H1 (cell line): ENCODE measurements at regions not wholly inside any gene's neighbourhood (a gene's known extent, or its start where the extent isn't known, plus 50 kb on each side); places are given as distances from the start of the nearest gene placed in this dataset.
A peak's percentile ranks its signal among the peaks of the same experiment; 100 is the strongest.

Source experiments
- CTCF ChIA-PET: fragments of 300-600 bp; sonication (Branson Sonifier 250); formaldehyde crosslinking; loops from one replicate; lab custom pipeline; 2021; ENCODE audit not compliant: partially characterized antibody; lab: Charles Lee
- POLR2A ChIA-PET: fragments of 300-600 bp; sonication (Branson Sonifier 250); formaldehyde crosslinking; loops from one replicate; lab custom pipeline; 2021; ENCODE audit warnings: inconsistent platforms; ENCODE audit not compliant: partially characterized antibody; lab: Charles Lee
- DNase-seq, 2 experiments: peaks; one replicate each; pipeline versions ENCODE4 v3.0.0 to v3.0.0-alpha.2; 2010 to 2022; ENCODE audit warnings: low spot score in 2 of 2, low read depth in 1 of 2, mixed read lengths in 1 of 2
- FAIRE-seq: peaks from 2 replicates; lab custom pipeline; 2011; peaks lifted over from hg19 to GRCh38; lab: Jason Lieb, UNC
- H2AFZ ChIP-seq: 2 replicates; pipeline ENCODE4 v1.8.1; 2012; ENCODE audit warnings: low read length, inconsistent platforms
- H2AK5ac ChIP-seq: 2 replicates; pipeline ENCODE4 v1.6.1; 2013; ENCODE audit warnings: low read depth, low read length
- H2BK120ac ChIP-seq: replicated peaks from 2 replicates; pipeline ENCODE3; 2013; ENCODE audit warnings: low read depth, low read length, inconsistent platforms
- H2BK12ac ChIP-seq: 2 replicates; pipeline ENCODE4 v1.6.1; 2013; ENCODE audit warnings: low read depth, low read length
- H2BK15ac ChIP-seq: 2 replicates; pipeline ENCODE4 v1.6.1; 2013; ENCODE audit warnings: low read length
- H2BK20ac ChIP-seq: 2 replicates; pipeline ENCODE4 v1.6.1; 2013; ENCODE audit warnings: low read length
- H2BK5ac ChIP-seq: 2 replicates; pipeline ENCODE4 v1.6.1; 2013; ENCODE audit warnings: low read depth, low read length
- H3K14ac ChIP-seq: 2 replicates; pipeline ENCODE4 v1.6.1; 2013; ENCODE audit warnings: inconsistent platforms; ENCODE audit not compliant: insufficient read length
- H3K18ac ChIP-seq: 2 replicates; pipeline ENCODE4 v1.6.1; 2013; ENCODE audit warnings: low read length; ENCODE audit errors: extremely low read depth
- H3K23ac ChIP-seq: 2 replicates; pipeline ENCODE4 v1.6.1; 2013; ENCODE audit warnings: inconsistent platforms; ENCODE audit not compliant: insufficient read length
- H3K23me2 ChIP-seq: 2 replicates; pipeline ENCODE4 v1.6.1; 2013; ENCODE audit warnings: low read depth, low read length
- H3K27ac ChIP-seq: 2 replicates; pipeline ENCODE4 v1.6.1; 2011; ENCODE audit warnings: low read depth, low read length, inconsistent platforms
- H3K27me3 ChIP-seq, 4 experiments: replicated peaks in 1 of 4; 1 replicate in 1 of 4; 2 replicates in 3 of 4; pipeline versions ENCODE4 v1.6.1 to v1.8.1; 2011 to 2013; ENCODE audit warnings: low read length in 3 of 4, mild to moderate bottlenecking in 3 of 4, inconsistent platforms in 2 of 4, mixed read lengths in 2 of 4, moderate library complexity in 1 of 4; ENCODE audit not compliant: control insufficient read depth in 3 of 4, insufficient read depth in 3 of 4; ENCODE audit errors: extremely low read depth in 1 of 4
- H3K36me3 ChIP-seq, 4 experiments: 2 replicates each; pipeline versions ENCODE4 v1.6.1 to v1.8.1; 2011 to 2013; ENCODE audit warnings: mild to moderate bottlenecking in 4 of 4, low read length in 3 of 4, moderate library complexity in 2 of 4, control low read depth in 1 of 4, inconsistent platforms in 1 of 4; ENCODE audit not compliant: insufficient read depth in 4 of 4, control insufficient read depth in 2 of 4
- H3K4ac ChIP-seq: replicated peaks from 2 replicates; pipeline ENCODE3; 2013; ENCODE audit warnings: low read length, low read depth, mixed read lengths, inconsistent platforms; ENCODE audit not compliant: insufficient read length
- H3K4me1 ChIP-seq, 4 experiments: replicated peaks in 1 of 4; 1 replicate in 1 of 4; 2 replicates in 3 of 4; pipeline versions ENCODE4 v1.6.1 to v1.8.1; 2011 to 2013; ENCODE audit warnings: low read length in 3 of 4, inconsistent platforms in 2 of 4, mixed read lengths in 1 of 4; ENCODE audit not compliant: insufficient read depth in 4 of 4, control insufficient read depth in 3 of 4
- H3K4me2 ChIP-seq, 2 experiments: 2 replicates each; pipeline versions ENCODE4 v1.6.1 to v1.8.1; 2011 to 2013; ENCODE audit warnings: low read depth in 2 of 2, low read length in 2 of 2, control low read depth in 1 of 2, inconsistent platforms in 1 of 2, mild to moderate bottlenecking in 1 of 2; ENCODE audit not compliant: insufficient read depth in 1 of 2
- H3K4me3 ChIP-seq, 4 experiments: fragments of 200-600, 300-600 bp in 1 of 4; sonication (generic), shearing (Covaris generic), sonication (Bioruptor Twin) in 1 of 4; 2 replicates each; pipeline versions ENCODE4 v1.5.1 to v1.8.1; 2011 to 2016; ENCODE audit warnings: low read length in 4 of 4, low read depth in 3 of 4, control low read depth in 2 of 4, inconsistent platforms in 2 of 4, mild to moderate bottlenecking in 2 of 4, mixed read lengths in 1 of 4, moderate library complexity in 1 of 4; ENCODE audit not compliant: insufficient read depth in 2 of 4; ENCODE audit errors: extremely low read depth in 1 of 4
- H3K56ac ChIP-seq: replicated peaks from 2 replicates; pipeline ENCODE3; 2013; ENCODE audit warnings: low read depth, mild to moderate bottlenecking, mixed read lengths, low read length, inconsistent platforms; ENCODE audit not compliant: insufficient read length
- H3K79me1 ChIP-seq: 2 replicates; pipeline ENCODE4 v1.6.1; 2013; ENCODE audit warnings: low read depth, low read length, control low read depth
- H3K79me2 ChIP-seq, 2 experiments: 2 replicates each; pipeline versions ENCODE4 v1.6.1 to v1.8.1; 2012 to 2013; ENCODE audit warnings: low read length in 2 of 2, mild to moderate bottlenecking in 2 of 2, inconsistent platforms in 1 of 2; ENCODE audit not compliant: insufficient read depth in 2 of 2, control insufficient read depth in 1 of 2
- H3K9ac ChIP-seq, 4 experiments: replicated peaks in 1 of 4; 1 replicate in 1 of 4; 2 replicates in 3 of 4; pipeline versions ENCODE4 v1.6.1 to v1.8.1; 2011 to 2013; ENCODE audit warnings: low read depth in 3 of 4, low read length in 3 of 4, control low read depth in 2 of 4, mild to moderate bottlenecking in 2 of 4, moderate library complexity in 2 of 4, inconsistent platforms in 1 of 4; ENCODE audit errors: extremely low read depth in 1 of 4
- H3K9me3 ChIP-seq, 2 experiments: 2 replicates each; pipeline versions ENCODE4 v1.6.1 to v1.8.1; 2012 to 2013; ENCODE audit warnings: mild to moderate bottlenecking in 2 of 2, moderate library complexity in 2 of 2, control low read depth in 1 of 2, inconsistent platforms in 1 of 2, low read depth in 1 of 2, low read length in 1 of 2, mixed read lengths in 1 of 2; ENCODE audit not compliant: insufficient read depth in 2 of 2
- H4K20me1 ChIP-seq, 2 experiments: replicated peaks in 1 of 2; 2 replicates each; pipeline versions ENCODE3 to v1.8.1; 2011 to 2013; ENCODE audit warnings: inconsistent platforms in 2 of 2, low read length in 2 of 2, mild to moderate bottlenecking in 1 of 2; ENCODE audit not compliant: insufficient read depth in 2 of 2, control insufficient read depth in 1 of 2
- H4K5ac ChIP-seq: 2 replicates; pipeline ENCODE4 v1.6.1; 2013; ENCODE audit warnings: low read length, low read depth, mixed read lengths, inconsistent platforms; ENCODE audit not compliant: insufficient read length
- H4K8ac ChIP-seq: 2 replicates; pipeline ENCODE4 v1.8.0; 2013; ENCODE audit warnings: mild to moderate bottlenecking, moderate library complexity, low read length, inconsistent platforms; ENCODE audit not compliant: insufficient read depth; ENCODE audit errors: extremely low read depth
- H4K91ac ChIP-seq: replicated peaks from 2 replicates; pipeline ENCODE3; 2013; ENCODE audit warnings: low read length, mixed read lengths, inconsistent platforms; ENCODE audit not compliant: insufficient read length
- HDAC2 ChIP-seq, 2 experiments: fragments of 300-600 bp in 1 of 2; sonication (generic) in 1 of 2; IDR thresholded peaks; 2 replicates each; pipeline ENCODE4 v1.6.1; 2011 to 2012; ENCODE audit warnings: low read depth in 2 of 2, low read length in 2 of 2, mild to moderate bottlenecking in 2 of 2, moderate library complexity in 2 of 2, borderline replicate concordance in 1 of 2, inconsistent platforms in 1 of 2
- MAFK ChIP-seq: IDR thresholded peaks from 2 replicates; pipeline ENCODE4 v1.6.1; 2012; ENCODE audit warnings: low read depth, mild to moderate bottlenecking, improper control_type of control experiment, low read length
- POU5F1 ChIP-seq: IDR thresholded peaks from 2 replicates; pipeline ENCODE4 v1.6.1; 2011; ENCODE audit warnings: low read depth, mild to moderate bottlenecking, low read length, moderate library complexity
- RBBP5 ChIP-seq: IDR thresholded peaks from 2 replicates; pipeline ENCODE4 v1.7.1; 2012; ENCODE audit warnings: low read depth, mild to moderate bottlenecking, inconsistent platforms, low read length, moderate library complexity, borderline replicate concordance
- WGBS, 2 experiments: shearing (Covaris generic) in 1 of 2; methylation state at CpG; one replicate each; pipeline versions ENCODE4 v1.1.6 to v1.1.7; 2013 to 2015; ENCODE audit warnings: low lambda C conversion rate in 2 of 2, mixed read lengths in 2 of 2, inconsistent platforms in 1 of 2, low coverage in 1 of 2, missing lambda C conversion rate in 1 of 2; ENCODE audit not compliant: insufficient replicate concordance in 2 of 2, insufficient coverage in 1 of 2, insufficient read length in 1 of 2; ENCODE audit errors: extremely low coverage in 1 of 2, missing lambda C conversion rate in 1 of 2; 5-methylcytosine and 5-hydroxymethylcytosine counted together

DNA sequence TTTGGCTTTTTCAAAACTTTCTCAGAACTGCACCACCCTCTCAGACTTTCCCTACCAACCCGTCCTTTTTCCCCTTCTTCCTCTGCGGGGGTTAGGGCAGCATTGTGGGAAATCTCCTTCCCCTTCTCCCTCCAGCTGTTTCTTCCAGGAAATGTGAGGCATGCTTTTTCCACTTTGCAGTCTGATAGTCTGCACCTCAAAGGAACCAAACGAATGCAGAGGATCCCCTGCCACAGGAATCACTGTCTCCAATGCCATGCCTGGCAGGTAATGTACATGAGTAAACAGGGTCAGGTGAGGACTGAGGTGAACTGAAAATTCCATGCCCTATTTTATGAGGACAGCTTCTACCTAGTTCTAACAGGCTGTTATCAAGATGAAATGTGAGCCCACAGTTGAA is 218.4 kb downstream of the BCAS1 start:
- H3K36me3 ChIP-seq, result no peaks in the 10 kb centered on the region
- H3K9ac ChIP-seq, result no peak overlapping the region
- H3K4me3 ChIP-seq, result no peak overlapping the region
- H2BK12ac ChIP-seq, result no peak overlapping the region
- no peak overlapping the region for H3K4ac ChIP-seq
- peaks cover 0 to 8% of the 10 kb centered on the region in 2 experiments; a peak in 1 of 4 replicates for H3K9me3 ChIP-seq
- ChIA-PET POLR2A (no interaction called here), CTCF (interaction anchor here (0.9 to 1.2 kb wide), 3 partner anchors 14 to 273 kb away, joined by 3 to 6 read pairs (median 4); no protein-coding TSS in a partner anchor)
- no peak overlapping the region for H4K5ac ChIP-seq
- TF ChIP-seq MAFK (no peak), RBBP5 (no peak), POU5F1 (no peak), HDAC2 (IDR thresholded peaks at IDR 0.05; ENCODE audit: borderline replicate concordance in 1 of 2, low read depth in 2 of 2, low read length in 2 of 2) (no peak)
- H2AFZ ChIP-seq, result no peak overlapping the region
- H2BK15ac ChIP-seq, result no peak overlapping the region
- peaks cover 0 to 2% (median 0%) of the 10 kb centered on the region in 4 experiments; a peak in 1 of 7 replicates for H3K4me1 ChIP-seq
- no peak overlapping the region for H4K8ac ChIP-seq
- DNase-seq, result no peak
- H4K20me1 ChIP-seq, result no peaks in the 10 kb centered on the region
- H3K23ac ChIP-seq, result no peak overlapping the region
- FAIRE-seq, result no peak
- no peak overlapping the region for H2BK120ac ChIP-seq
- H3K4me2 ChIP-seq, result no peak overlapping the region
- no peaks in the 10 kb centered on the region for H3K27me3 ChIP-seq
- peak overlapping the region; percentile 80 for H3K14ac ChIP-seq
- no peaks in the 10 kb centered on the region for H3K23me2 ChIP-seq
- no peak overlapping the region for H3K56ac ChIP-seq
- no peaks in the 10 kb centered on the region for H3K79me2 ChIP-seq
- no peaks in the 10 kb centered on the region for H3K79me1 ChIP-seq
- WGBS, 2 experiments, result 70% methylated on average over 3 of the region's 3 CpGs; no CpG with 5 or more reads in 1 of the 2 experiments
- no peak overlapping the region for H2AK5ac ChIP-seq
- no peak overlapping the region for H3K18ac ChIP-seq
- H2BK5ac ChIP-seq, result no peak overlapping the region
- no peak overlapping the region for H3K27ac ChIP-seq
- H4K91ac ChIP-seq, result no peak overlapping the region
- H2BK20ac ChIP-seq, result no peak overlapping the region
